22Rv1 (cell line): ENCODE measurements at regions not wholly inside any gene's neighbourhood (a gene's known extent, or its start where the extent isn't known, plus 50 kb on each side); places are given as distances from the start of the nearest gene placed in this dataset.

ENCODE experiments used
- H3K27ac ChIP-seq: fragments of 450-650 bp; 2 replicates; pipeline ENCODE4 v1.5.1; 2017
- ZFX ChIP-seq: fragments of 450-650 bp; IDR thresholded peaks from 2 replicates; pipeline ENCODE4 v1.6.1; 2017; ENCODE audit warnings: antibody characterized with exemption, borderline replicate concordance
- TF ChIP-seq, protein P1 (sequence below): fragments of 450-650 bp; IDR thresholded peaks from 2 replicates; pipeline ENCODE4 v1.5.1; 2017; ENCODE audit warnings: mild to moderate bottlenecking

- no peak for TF ChIP-seq ZFX
- no peak overlapping the region for H3K27ac ChIP-seq
Observed at GRCh38 chr6:167663316-167663715, 163.4 kb upstream of the AFDN start.

GRCh38 chr6:167663784-167664443 lies 162.8 kb upstream of the AFDN start:
- TF ChIP-seq, protein P1, sequence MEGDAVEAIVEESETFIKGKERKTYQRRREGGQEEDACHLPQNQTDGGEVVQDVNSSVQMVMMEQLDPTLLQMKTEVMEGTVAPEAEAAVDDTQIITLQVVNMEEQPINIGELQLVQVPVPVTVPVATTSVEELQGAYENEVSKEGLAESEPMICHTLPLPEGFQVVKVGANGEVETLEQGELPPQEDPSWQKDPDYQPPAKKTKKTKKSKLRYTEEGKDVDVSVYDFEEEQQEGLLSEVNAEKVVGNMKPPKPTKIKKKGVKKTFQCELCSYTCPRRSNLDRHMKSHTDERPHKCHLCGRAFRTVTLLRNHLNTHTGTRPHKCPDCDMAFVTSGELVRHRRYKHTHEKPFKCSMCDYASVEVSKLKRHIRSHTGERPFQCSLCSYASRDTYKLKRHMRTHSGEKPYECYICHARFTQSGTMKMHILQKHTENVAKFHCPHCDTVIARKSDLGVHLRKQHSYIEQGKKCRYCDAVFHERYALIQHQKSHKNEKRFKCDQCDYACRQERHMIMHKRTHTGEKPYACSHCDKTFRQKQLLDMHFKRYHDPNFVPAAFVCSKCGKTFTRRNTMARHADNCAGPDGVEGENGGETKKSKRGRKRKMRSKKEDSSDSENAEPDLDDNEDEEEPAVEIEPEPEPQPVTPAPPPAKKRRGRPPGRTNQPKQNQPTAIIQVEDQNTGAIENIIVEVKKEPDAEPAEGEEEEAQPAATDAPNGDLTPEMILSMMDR, result no peak
- no peak for TF ChIP-seq ZFX
- H3K27ac ChIP-seq, result no peak overlapping the region

GRCh38 chr6:167664678-167665660 lies 161.7 kb upstream of the AFDN start:
- no peak for TF ChIP-seq ZFX
- TF ChIP-seq, protein P1, result no peak
- no peak overlapping the region for H3K27ac ChIP-seq

GRCh38 chr6:167665698-167666330 lies 160.9 kb upstream of the AFDN start:
- TF ChIP-seq, protein P1, result no peak
- TF ChIP-seq ZFX, result no peak

GRCh38 chr6:167666571-167667203 lies 160.0 kb upstream of the AFDN start:
- TF ChIP-seq, protein P1, result no peak
- no peak overlapping the region for H3K27ac ChIP-seq

More at GRCh38 chr6:167665698-167666330, 160.9 kb upstream of the AFDN start:
- no peak overlapping the region for H3K27ac ChIP-seq

- H3K27ac ChIP-seq, result no peak overlapping the region
- no peak for TF ChIP-seq ZFX
- TF ChIP-seq, protein P1, result no peak
Observed at GRCh38 chr6:167667204-167668018, 159.3 kb upstream of the AFDN start.
